IMR-90 (cell line): ENCODE measurements at regions not wholly inside any gene's neighbourhood (a gene's known extent, or its start where the extent isn't known, plus 50 kb on each side); places are given as distances from the start of the nearest gene placed in this dataset.
A peak's percentile ranks its signal among the peaks of the same experiment; 100 is the strongest.

Experiments used
- ATAC-seq: fragments of 200-7000 bp; cut with Tn5 transposase; 2 replicates; pipeline ENCODE4 v1.9.1; 2020; ENCODE audit warnings: low read depth, mild to moderate bottlenecking, moderate library complexity
- BruUV-seq: library from RNA; stranded (reverse); fragments of 400-500 nt; replicated peaks from 2 replicates; lab custom pipeline; 2021; lab: Mats Ljungman, UMichigan
- CTCF ChIA-PET: fragments of 300-600 bp; formaldehyde crosslinking; extraction: SDS; loops from one replicate; lab custom pipeline; 2021; ENCODE audit warnings: antibody characterized with exemption; lab: Yijun Ruan, JAX
- POLR2A ChIA-PET: fragments of 300-600 bp; sonication (Branson Sonifier 250); formaldehyde crosslinking; loops from one replicate; lab custom pipeline; 2022; ENCODE audit warnings: antibody characterized with exemption; ENCODE audit not compliant: unreplicated experiment; lab: Charles Lee
- DNase-seq: peaks from one replicate; pipeline ENCODE4 v3.0.0; 2013
- H2AFZ ChIP-seq: replicated peaks from 2 replicates; pipeline ENCODE3; 2013; ENCODE audit warnings: low read length, mild to moderate bottlenecking; ENCODE audit not compliant: poor library complexity
- H2AK5ac ChIP-seq: 2 replicates; pipeline ENCODE4 v1.6.1; 2013; ENCODE audit warnings: low read depth, low read length, inconsistent platforms
- H2AK9ac ChIP-seq: replicated peaks from 2 replicates; pipeline ENCODE3; 2013; ENCODE audit warnings: mild to moderate bottlenecking, low read depth, low read length, moderate library complexity; ENCODE audit not compliant: poor library complexity
- H2BK120ac ChIP-seq: 2 replicates; pipeline ENCODE4 v1.6.1; 2013; ENCODE audit warnings: low read depth, low read length, inconsistent platforms
- H2BK15ac ChIP-seq: 3 replicates; pipeline ENCODE4 v1.6.1; 2013; ENCODE audit warnings: low read depth, low read length, inconsistent platforms
- H2BK20ac ChIP-seq: 2 replicates; pipeline ENCODE4 v1.6.1; 2013; ENCODE audit warnings: low read depth, mild to moderate bottlenecking, inconsistent platforms, low read length, moderate library complexity
- H2BK5ac ChIP-seq: 2 replicates; pipeline ENCODE4 v1.6.1; 2013; ENCODE audit warnings: mild to moderate bottlenecking, low read depth, low read length, inconsistent platforms; ENCODE audit not compliant: poor library complexity, severe bottlenecking
- H3K14ac ChIP-seq: replicated peaks from 2 replicates; pipeline ENCODE4 v1.6.1; 2013; ENCODE audit warnings: low read depth, low read length, inconsistent platforms
- H3K18ac ChIP-seq: 2 replicates; pipeline ENCODE4 v1.6.1; 2013; ENCODE audit warnings: low read depth, low read length, control low read depth
- H3K23ac ChIP-seq: 2 replicates; pipeline ENCODE4 v1.6.1; 2013; ENCODE audit warnings: low read depth, low read length, inconsistent platforms
- H3K27ac ChIP-seq: 2 replicates; pipeline ENCODE4 v1.5.1; 2013; ENCODE audit warnings: mild to moderate bottlenecking, control low read depth, low read length; ENCODE audit not compliant: insufficient read depth
- H3K27me3 ChIP-seq: 2 replicates; pipeline ENCODE4 v1.6.1; 2013; ENCODE audit warnings: low read length; ENCODE audit not compliant: control insufficient read depth, insufficient read depth
- H3K36me3 ChIP-seq: 2 replicates; pipeline ENCODE4 v1.6.1; 2013; ENCODE audit warnings: low read length, mixed read lengths; ENCODE audit not compliant: control insufficient read depth, insufficient read depth
- H3K4ac ChIP-seq: 2 replicates; pipeline ENCODE4 v1.6.1; 2013; ENCODE audit warnings: low read depth, low read length, inconsistent platforms
- H3K4me1 ChIP-seq: 2 replicates; pipeline ENCODE4 v1.6.1; 2013; ENCODE audit warnings: low read length, mixed read lengths; ENCODE audit not compliant: control insufficient read depth, insufficient read depth
- H3K4me2 ChIP-seq: 2 replicates; pipeline ENCODE4 v1.6.1; 2013; ENCODE audit warnings: low read depth, mild to moderate bottlenecking, control low read depth, low read length, moderate library complexity
- H3K4me3 ChIP-seq: 2 replicates; pipeline ENCODE4 v1.5.1; 2013; ENCODE audit warnings: low read depth, mild to moderate bottlenecking, control low read depth, low read length, moderate library complexity; ENCODE audit not compliant: insufficient read depth
- H3K56ac ChIP-seq: 2 replicates; pipeline ENCODE4 v1.6.1; 2013; ENCODE audit warnings: low read length, inconsistent platforms; ENCODE audit not compliant: insufficient read depth; ENCODE audit errors: extremely low read depth
- H3K79me1 ChIP-seq, 2 experiments: 2 replicates each; pipeline ENCODE4 v1.6.1; 2013; ENCODE audit warnings: low read length in 2 of 2, inconsistent platforms in 1 of 2, low read depth in 1 of 2
- H3K9ac ChIP-seq: 2 replicates; pipeline ENCODE4 v1.6.1; 2013; ENCODE audit warnings: low read depth, low read length, control low read depth
- H3K9me1 ChIP-seq: 2 replicates; pipeline ENCODE4 v1.6.1; 2013; ENCODE audit warnings: low read length, inconsistent platforms; ENCODE audit not compliant: insufficient read depth
- H3K9me3 ChIP-seq: 2 replicates; pipeline ENCODE4 v1.6.1; 2013; ENCODE audit warnings: low read length; ENCODE audit not compliant: control insufficient read depth, insufficient read depth
- H4K20me1 ChIP-seq: 2 replicates; pipeline ENCODE4 v1.6.1; 2013; ENCODE audit warnings: low read length, inconsistent platforms; ENCODE audit not compliant: insufficient read depth
- H4K5ac ChIP-seq: 2 replicates; pipeline ENCODE4 v1.6.1; 2013; ENCODE audit warnings: mild to moderate bottlenecking, low read depth, low read length, control low read depth
- H4K8ac ChIP-seq, 2 experiments: 2 replicates each; pipeline ENCODE4 v1.6.1; 2013; ENCODE audit warnings: low read depth in 2 of 2, low read length in 2 of 2, control low read depth in 1 of 2, inconsistent platforms in 1 of 2
- H4K91ac ChIP-seq: 2 replicates; pipeline ENCODE4 v1.6.1; 2013; ENCODE audit warnings: low read depth, low read length, inconsistent platforms; ENCODE audit not compliant: insufficient read depth
- CEBPB ChIP-seq: IDR thresholded peaks from 2 replicates; pipeline ENCODE4 v1.6.1; 2012; ENCODE audit warnings: low read depth, low read length, improper control_type of control experiment
- RAD21 ChIP-seq: IDR thresholded peaks from 2 replicates; pipeline ENCODE4 v1.6.1; 2012; ENCODE audit warnings: low read length, improper control_type of control experiment
- WGBS, 2 experiments: methylation state at CpG; one replicate each; pipeline versions ENCODE4 v1.1.5 to v1.1.7; 2013; ENCODE audit warnings: missing lambda C conversion rate in 2 of 2; ENCODE audit not compliant: insufficient read length in 1 of 2; ENCODE audit errors: extremely low coverage in 2 of 2; 5-methylcytosine and 5-hydroxymethylcytosine counted together
- dilution Hi-C: fragments of 300-500 bp; cut with HindIII; formaldehyde crosslinking; loops from one replicate; pipeline ENCODE4 v1.14.3; 2018; ENCODE audit warnings: low sequenced_read_pairs; ENCODE audit not compliant: unreplicated experiment
- in situ Hi-C: fragments of 300-500 bp; cut with MboI; formaldehyde crosslinking; loops from 3 replicates; pipeline ENCODE4 v1.14.3; 2019; ENCODE audit warnings: low sequenced_read_pairs, inconsistent platforms, mixed read lengths
- intact Hi-C: fragments of 100-400 bp; cut with micrococcal nuclease; formaldehyde crosslinking; loops from 2 replicates; pipeline ENCODE4 v1.10.0; 2022

DNA sequence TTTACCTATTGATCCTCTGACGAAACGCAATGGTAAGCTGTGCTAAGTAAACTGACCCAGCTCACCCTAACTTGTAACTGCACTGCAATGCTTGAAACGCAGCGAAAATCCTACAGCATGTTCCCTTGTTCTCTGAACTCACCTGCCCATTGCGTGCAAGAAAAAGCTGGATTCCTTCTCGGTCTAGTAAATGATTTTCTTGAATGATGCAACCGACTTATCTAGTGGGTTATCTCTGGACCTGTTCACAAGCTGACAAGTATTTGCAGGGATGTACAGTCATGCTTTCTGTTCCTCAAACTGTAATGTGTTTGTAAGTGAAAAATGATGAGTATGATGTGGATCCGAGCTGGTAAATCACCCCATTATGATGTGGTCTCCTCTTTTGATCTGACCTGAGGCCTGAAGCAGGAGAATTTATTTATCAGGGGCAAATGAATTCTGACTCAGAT lies 140.1 kb downstream of the BTC start:
- Histone ChIP-seq H2AK9ac (no peak overlapping the region), H3K56ac (no peak overlapping the region), H2BK120ac (no peak overlapping the region), H2AK5ac (no peak overlapping the region), H4K91ac (no peak overlapping the region), H2BK20ac (no peak overlapping the region), H3K27me3 (no peaks in the 10 kb centered on the region), H4K8ac (no peak overlapping the region), H3K9me3 (no peaks in the 10 kb centered on the region), H3K4me1 (no peaks in the 10 kb centered on the region), H3K9ac (no peak overlapping the region), H2AFZ (no peak overlapping the region), H2BK15ac (peak overlapping the region; percentile 34; the same call in 1 of the 3 replicates), H3K4me2 (no peak overlapping the region), H3K23ac (no peak overlapping the region), H3K36me3 (no peaks in the 10 kb centered on the region), H3K9me1 (no peaks in the 10 kb centered on the region), H2BK5ac (no peak overlapping the region), H3K79me1 (no peaks in the 10 kb centered on the region), H3K27ac (no peak overlapping the region), H3K18ac (no peak overlapping the region), H3K4me3 (no peak overlapping the region), H4K5ac (no peak overlapping the region), H3K4ac (no peak overlapping the region), H4K20me1 (no peaks in the 10 kb centered on the region), H3K14ac (no peak overlapping the region)
- WGBS, 2 experiments = 100% methylated on average over 1 of the region's 8 CpGs; no CpG with 5 or more reads in 1 of the 2 experiments
- ATAC-seq (peak; percentile 37; the same call in 1 of the 2 replicates), DNase-seq (peak; percentile 43)
- ChIA-PET POLR2A (no interaction called here), CTCF (no interaction called here)
- TF ChIP-seq RAD21 (no peak), CEBPB (0 out of 2 replicates have a peak, but pooled peaks have one; percentile 15)
- intact Hi-C loops (no loop called here), in situ Hi-C loops (no loop called here), dilution Hi-C loops (no loop called here)
- BruUV-seq = no TSS peak
